8988T (cell line): ENCODE measurements at regions not wholly inside any gene's neighbourhood (a gene's known extent, or its start where the extent isn't known, plus 50 kb on each side); places are given as distances from the start of the nearest gene placed in this dataset.

Experiments used
- DNase-seq: peaks from one replicate; pipeline ENCODE4 v3.0.0; 2011

GRCh38 chr21:38712071-38712470 is 93.7 kb upstream of the ETS2 start:
- DNase-seq = peak; percentile 13

GRCh38 chr21:38712664-38713063 is 93.1 kb upstream of the ETS2 start:
- no peak for DNase-seq

- no peak for DNase-seq
Observed at GRCh38 chr21:38714039-38714817, 91.5 kb upstream of the ETS2 start.

GRCh38 chr21:38714999-38715398 is 90.7 kb upstream of the ETS2 start:
- no peak for DNase-seq

- DNase-seq = no peak
Observed at GRCh38 chr21:38716088-38716487, 89.6 kb upstream of the ETS2 start.

GRCh38 chr21:38716942-38717341 is 88.8 kb upstream of the ETS2 start:
- DNase-seq = no peak

GRCh38 chr21:38718481-38718880 is 87.2 kb upstream of the ETS2 start:
- no peak for DNase-seq

GRCh38 chr21:38720074-38720473 is 85.7 kb upstream of the ETS2 start:
- DNase-seq = no peak

- DNase-seq = no peak
Observed at GRCh38 chr21:38721055-38721454, 84.7 kb upstream of the ETS2 start.

GRCh38 chr21:38721958-38722357 is 83.8 kb upstream of the ETS2 start:
- no peak for DNase-seq

GRCh38 chr21:38725196-38726157 is 80.3 kb upstream of the ETS2 start:
- DNase-seq = no peak

- DNase-seq = no peak
Observed at GRCh38 chr21:38726482-38726881, 79.2 kb upstream of the ETS2 start.

GRCh38 chr21:38729291-38729690 is 76.4 kb upstream of the ETS2 start:
- no peak for DNase-seq

- no peak for DNase-seq
Observed at GRCh38 chr21:38729754-38730379, 75.9 kb upstream of the ETS2 start.

GRCh38 chr21:38733972-38734546 is 71.7 kb upstream of the ETS2 start:
- DNase-seq = no peak

- no peak for DNase-seq
Observed at GRCh38 chr21:38734646-38735365, 70.9 kb upstream of the ETS2 start.

- DNase-seq = no peak
Observed at GRCh38 chr21:38735626-38736206, 70.0 kb upstream of the ETS2 start.

GRCh38 chr21:38740090-38740489 is 65.6 kb upstream of the ETS2 start:
- DNase-seq = no peak

GRCh38 chr21:38741092-38741949 is 64.4 kb upstream of the ETS2 start:
- DNase-seq = no peak

GRCh38 chr21:38741950-38742256 is 63.8 kb upstream of the ETS2 start:
- DNase-seq = no peak

- DNase-seq = no peak
Observed at GRCh38 chr21:38742580-38743260, 63.0 kb upstream of the ETS2 start.
